Nephron progenitor cell (in vitro differentiated cells): ENCODE measurements at regions not wholly inside any gene's neighbourhood (a gene's known extent, or its start where the extent isn't known, plus 50 kb on each side); places are given as distances from the start of the nearest gene placed in this dataset.
A peak's percentile ranks its signal among the peaks of the same experiment; 100 is the strongest.
"Not testable (repeated sequence)": the region's sequence is repeated elsewhere in the genome, so short reads cannot be mapped to it uniquely, and the experiment has no call there.

Experiments
- DNase-seq: peaks from one replicate; pipeline ENCODE4 v3.0.0; 2021
- H3K27ac Mint-ChIP-seq: 2 replicates; pipeline ENCODE4 v1.8.0; 2021; ENCODE audit warnings: mild to moderate bottlenecking, moderate library complexity, mixed read lengths
- H3K27me3 Mint-ChIP-seq: 2 replicates; pipeline ENCODE4 v1.8.0; 2021; ENCODE audit warnings: mild to moderate bottlenecking, low read depth, mixed read lengths; ENCODE audit not compliant: poor library complexity
- H3K36me3 Mint-ChIP-seq: 2 replicates; pipeline ENCODE4 v1.8.0; 2021; ENCODE audit warnings: low read depth, mixed read lengths
- H3K4me1 Mint-ChIP-seq: 2 replicates; pipeline ENCODE4 v1.8.0; 2021; ENCODE audit warnings: mixed read lengths
- H3K4me3 Mint-ChIP-seq: 2 replicates; pipeline ENCODE4 v1.8.0; 2021; ENCODE audit warnings: mild to moderate bottlenecking, moderate library complexity, mixed read lengths
- H3K9me3 Mint-ChIP-seq: 2 replicates; pipeline ENCODE4 v1.8.0; 2021; ENCODE audit warnings: mild to moderate bottlenecking, moderate library complexity, mixed read lengths
- TF ChIP-seq, protein P1 (sequence below): fragments of 200-600 bp; sonication (generic); IDR thresholded peaks from 2 replicates; pipeline ENCODE4 v1.5.0; 2021; ENCODE audit warnings: antibody characterized with exemption

DNA sequence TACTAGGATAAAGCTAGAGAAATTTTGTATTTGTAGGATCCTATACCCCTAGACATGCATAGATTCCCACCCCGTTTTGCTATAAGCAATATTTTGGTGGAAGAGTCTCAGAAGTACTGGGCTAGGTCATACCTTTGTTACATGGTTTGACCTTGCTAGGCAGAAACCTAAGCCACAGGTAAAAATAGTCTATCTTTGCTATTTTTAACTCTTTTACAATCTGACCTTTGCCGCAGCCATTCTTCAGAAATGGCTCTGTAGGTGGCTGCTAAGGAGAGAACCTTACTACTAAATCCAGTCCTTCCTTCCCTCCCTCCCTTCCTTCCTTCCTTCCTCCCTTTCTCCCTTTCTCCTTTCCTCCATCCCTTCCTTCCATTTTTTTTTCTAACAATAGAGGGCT is 242.9 kb upstream of the SEL1L start:
- peaks cover 9% of the 10 kb centered on the region for H3K9me3 Mint-ChIP-seq
- H3K4me3 Mint-ChIP-seq = no peak overlapping the region
- no peaks in the 10 kb centered on the region for H3K27me3 Mint-ChIP-seq
- H3K36me3 Mint-ChIP-seq = no peaks in the 10 kb centered on the region
- peaks cover 8% of the 10 kb centered on the region for H3K4me1 Mint-ChIP-seq
- TF ChIP-seq, protein P1, sequence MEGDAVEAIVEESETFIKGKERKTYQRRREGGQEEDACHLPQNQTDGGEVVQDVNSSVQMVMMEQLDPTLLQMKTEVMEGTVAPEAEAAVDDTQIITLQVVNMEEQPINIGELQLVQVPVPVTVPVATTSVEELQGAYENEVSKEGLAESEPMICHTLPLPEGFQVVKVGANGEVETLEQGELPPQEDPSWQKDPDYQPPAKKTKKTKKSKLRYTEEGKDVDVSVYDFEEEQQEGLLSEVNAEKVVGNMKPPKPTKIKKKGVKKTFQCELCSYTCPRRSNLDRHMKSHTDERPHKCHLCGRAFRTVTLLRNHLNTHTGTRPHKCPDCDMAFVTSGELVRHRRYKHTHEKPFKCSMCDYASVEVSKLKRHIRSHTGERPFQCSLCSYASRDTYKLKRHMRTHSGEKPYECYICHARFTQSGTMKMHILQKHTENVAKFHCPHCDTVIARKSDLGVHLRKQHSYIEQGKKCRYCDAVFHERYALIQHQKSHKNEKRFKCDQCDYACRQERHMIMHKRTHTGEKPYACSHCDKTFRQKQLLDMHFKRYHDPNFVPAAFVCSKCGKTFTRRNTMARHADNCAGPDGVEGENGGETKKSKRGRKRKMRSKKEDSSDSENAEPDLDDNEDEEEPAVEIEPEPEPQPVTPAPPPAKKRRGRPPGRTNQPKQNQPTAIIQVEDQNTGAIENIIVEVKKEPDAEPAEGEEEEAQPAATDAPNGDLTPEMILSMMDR = no peak
- H3K27ac Mint-ChIP-seq = no peak overlapping the region
- no peak for DNase-seq

DNA sequence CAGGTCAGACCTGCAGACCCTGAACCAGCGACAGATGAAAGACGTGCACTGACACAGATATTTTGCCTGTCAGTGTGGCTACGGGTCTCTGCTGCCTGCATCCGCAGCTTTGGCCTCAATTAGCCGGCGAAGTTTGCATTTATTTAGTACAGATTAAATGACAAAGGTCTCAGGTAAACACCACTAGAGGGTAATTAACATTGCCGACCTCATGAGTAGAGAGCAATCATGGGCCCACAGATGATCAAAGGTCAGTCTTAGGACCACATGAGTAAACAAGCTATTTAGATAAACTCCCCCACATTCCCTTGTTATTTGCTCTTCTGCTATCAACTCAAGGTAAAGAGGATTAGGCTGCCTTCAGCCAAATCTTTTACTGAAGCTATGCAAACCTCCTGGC is 248.1 kb upstream of the SEL1L start:
- peaks cover 10% of the 10 kb centered on the region for H3K36me3 Mint-ChIP-seq
- not testable (repeated sequence) for DNase-seq, H3K27me3 Mint-ChIP-seq, H3K4me1 Mint-ChIP-seq, H3K4me3 Mint-ChIP-seq
- H3K9me3 Mint-ChIP-seq = peaks cover 26% of the 10 kb centered on the region
- peak overlapping the region; percentile 50 for H3K27ac Mint-ChIP-seq

DNA sequence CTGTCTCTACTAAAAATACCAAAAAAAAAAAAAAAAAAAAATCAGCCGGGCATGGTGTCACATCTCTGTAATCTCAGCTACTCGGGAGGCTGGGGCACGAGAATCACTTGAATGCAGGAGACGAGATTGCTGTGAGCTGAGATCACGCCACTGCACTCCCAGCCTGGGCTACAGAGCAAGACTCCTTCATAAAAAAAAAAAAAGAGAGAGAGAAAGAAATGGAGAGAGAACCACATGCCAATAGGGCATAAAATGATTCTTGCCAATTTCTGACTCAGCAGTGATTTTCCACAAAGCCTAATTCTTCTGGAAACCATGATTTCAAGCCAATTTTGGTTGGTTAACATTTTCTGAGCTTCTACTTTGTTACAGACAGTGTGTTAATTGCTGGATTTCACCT is 250.4 kb upstream of the SEL1L start:
- TF ChIP-seq, protein P1 = no peak
- Mint-ChIP-seq H3K9me3 (peaks cover 41% of the 10 kb centered on the region), H3K27ac (no peak overlapping the region), H3K4me1 (no peaks in the 10 kb centered on the region), H3K4me3 (no peak overlapping the region), H3K27me3 (peaks cover 1% of the 10 kb centered on the region), H3K36me3 (peaks cover 10% of the 10 kb centered on the region)
- no peak for DNase-seq

DNA sequence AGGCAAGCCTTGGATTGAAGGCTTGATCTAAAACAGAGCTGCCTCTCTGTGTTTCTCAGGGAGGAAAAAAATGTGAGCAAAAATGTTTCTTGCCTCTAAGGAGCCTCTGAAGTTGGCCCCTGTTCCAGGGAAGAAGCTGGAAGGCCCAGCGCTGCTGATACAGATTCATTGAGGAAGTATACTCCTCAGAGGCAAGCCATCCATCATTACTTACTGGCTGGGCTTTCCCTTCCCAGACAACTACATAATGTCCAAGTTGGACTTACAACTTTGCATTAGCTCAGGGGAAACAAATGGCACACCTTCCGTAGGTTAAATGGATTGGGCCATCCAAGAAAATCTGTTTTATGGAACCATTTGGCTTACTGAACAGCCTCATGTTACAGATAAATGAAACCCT is 263.7 kb upstream of the SEL1L start:
- peaks cover 4% of the 10 kb centered on the region for H3K9me3 Mint-ChIP-seq

DNA sequence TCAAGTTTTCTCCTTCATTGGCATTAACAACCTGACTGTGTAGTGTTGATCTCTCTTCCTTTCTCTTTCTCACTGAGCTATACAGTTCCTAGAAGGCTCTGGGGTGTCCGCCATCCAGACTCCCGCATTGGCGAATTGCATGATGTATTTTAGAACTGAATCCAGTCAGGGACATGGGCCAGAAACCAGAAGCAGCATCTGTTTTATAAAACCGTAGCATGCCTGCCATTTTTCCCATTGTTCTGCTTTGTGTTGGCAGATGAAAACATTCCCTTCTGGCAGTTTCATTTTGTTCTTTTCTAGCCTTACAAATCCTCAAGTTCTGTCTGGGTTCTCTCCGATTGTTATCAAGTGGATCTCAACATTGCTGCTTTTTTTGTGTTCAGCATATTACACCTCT is 268.3 kb upstream of the SEL1L start:
- no peaks in the 10 kb centered on the region for H3K27me3 Mint-ChIP-seq
- no peaks in the 10 kb centered on the region for H3K36me3 Mint-ChIP-seq
- H3K27ac Mint-ChIP-seq = no peak overlapping the region
- no peaks in the 10 kb centered on the region for H3K4me1 Mint-ChIP-seq
- no peak overlapping the region for H3K4me3 Mint-ChIP-seq
- H3K9me3 Mint-ChIP-seq = no peaks in the 10 kb centered on the region
- DNase-seq = no peak
- TF ChIP-seq, protein P1 = no peak

More for the DNA sequence above, 263.7 kb upstream of the SEL1L start:
- no peak for DNase-seq
- H3K36me3 Mint-ChIP-seq = no peaks in the 10 kb centered on the region
- H3K27me3 Mint-ChIP-seq = peaks cover 4% of the 10 kb centered on the region
- TF ChIP-seq, protein P1 = no peak
- no peak overlapping the region for H3K27ac Mint-ChIP-seq
- no peak overlapping the region for H3K4me3 Mint-ChIP-seq
- no peaks in the 10 kb centered on the region for H3K4me1 Mint-ChIP-seq

DNA sequence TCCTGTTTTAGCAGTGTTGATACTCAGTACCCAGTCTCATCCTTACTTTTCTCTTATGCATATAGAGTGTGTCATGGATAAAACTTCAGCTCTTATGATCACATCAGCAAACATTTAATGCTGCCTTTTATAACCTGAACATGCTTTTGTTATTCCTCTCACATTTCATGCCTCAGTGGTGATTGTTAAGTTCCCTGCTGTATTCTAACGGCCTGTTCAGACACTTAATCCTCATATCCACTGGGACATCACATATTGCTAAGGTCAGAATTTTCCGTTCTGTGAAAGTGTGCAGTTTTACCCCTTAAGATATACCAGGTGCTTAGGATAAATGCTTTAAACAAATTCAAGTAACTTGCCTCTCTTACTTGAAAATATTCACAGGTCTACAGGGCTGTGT is 268.7 kb upstream of the SEL1L start:
- Mint-ChIP-seq H3K4me1 (no peaks in the 10 kb centered on the region), H3K27me3 (no peaks in the 10 kb centered on the region), H3K27ac (no peak overlapping the region), H3K4me3 (no peak overlapping the region), H3K9me3 (no peaks in the 10 kb centered on the region), H3K36me3 (no peaks in the 10 kb centered on the region)
- DNase-seq = no peak
- TF ChIP-seq, protein P1 = no peak
